Upper lobe of left lung (tissue), 4 donors: ENCODE measurements at regions not wholly inside any gene's neighbourhood (a gene's known extent, or its start where the extent isn't known, plus 50 kb on each side); places are given as distances from the start of the nearest gene placed in this dataset.
"Not testable (repeated sequence)": the region's sequence is repeated elsewhere in the genome, so short reads cannot be mapped to it uniquely, and the experiment has no call there.

ENCODE experiments used
- EP300 ChIP-seq, 4 donors: sonication (generic); formaldehyde crosslinking; IDR thresholded peaks; one replicate each; pipeline ENCODE4 v1.5.1; 2017; ENCODE audit warnings: antibody characterized with exemption in 4 of 4, control low read depth in 2 of 4
- POLR2A ChIP-seq, 4 donors: fragments of 450-650 bp; IDR thresholded peaks; one replicate each; pipeline ENCODE4 v1.5.1; 2016 to 2017; ENCODE audit warnings: antibody characterized with exemption in 4 of 4, mild to moderate bottlenecking in 2 of 4
- POLR2AphosphoS5 ChIP-seq, 2 donors: sonication (generic); formaldehyde crosslinking; IDR thresholded peaks; one replicate each; pipeline ENCODE4 v1.5.1; 2017; ENCODE audit warnings: antibody characterized with exemption in 2 of 2
- TF ChIP-seq, protein P1 (sequence below), 6 experiments: fragments of 450-650 bp in 4 of 6; fragments of 200-600 bp in 2 of 6; sonication (generic) in 2 of 6; IDR thresholded peaks; one replicate each; pipeline ENCODE4 v1.5.1; 2016 to 2019; ENCODE audit warnings: antibody characterized with exemption in 6 of 6

GRCh38 chr2:111296122-111296804, 175.5 kb downstream of the BCL2L11 start:
- TF ChIP-seq POLR2A, POLR2AphosphoS5, EP300 (IDR thresholded peaks at IDR 0.05): not testable (repeated sequence)
- TF ChIP-seq, protein P1, sequence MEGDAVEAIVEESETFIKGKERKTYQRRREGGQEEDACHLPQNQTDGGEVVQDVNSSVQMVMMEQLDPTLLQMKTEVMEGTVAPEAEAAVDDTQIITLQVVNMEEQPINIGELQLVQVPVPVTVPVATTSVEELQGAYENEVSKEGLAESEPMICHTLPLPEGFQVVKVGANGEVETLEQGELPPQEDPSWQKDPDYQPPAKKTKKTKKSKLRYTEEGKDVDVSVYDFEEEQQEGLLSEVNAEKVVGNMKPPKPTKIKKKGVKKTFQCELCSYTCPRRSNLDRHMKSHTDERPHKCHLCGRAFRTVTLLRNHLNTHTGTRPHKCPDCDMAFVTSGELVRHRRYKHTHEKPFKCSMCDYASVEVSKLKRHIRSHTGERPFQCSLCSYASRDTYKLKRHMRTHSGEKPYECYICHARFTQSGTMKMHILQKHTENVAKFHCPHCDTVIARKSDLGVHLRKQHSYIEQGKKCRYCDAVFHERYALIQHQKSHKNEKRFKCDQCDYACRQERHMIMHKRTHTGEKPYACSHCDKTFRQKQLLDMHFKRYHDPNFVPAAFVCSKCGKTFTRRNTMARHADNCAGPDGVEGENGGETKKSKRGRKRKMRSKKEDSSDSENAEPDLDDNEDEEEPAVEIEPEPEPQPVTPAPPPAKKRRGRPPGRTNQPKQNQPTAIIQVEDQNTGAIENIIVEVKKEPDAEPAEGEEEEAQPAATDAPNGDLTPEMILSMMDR (IDR thresholded peaks at IDR 0.05) = not testable (repeated sequence)
